ENCODE measurements at regions not wholly inside any gene's neighbourhood (a gene's known extent, or its start where the extent isn't known, plus 50 kb on each side); places are given as distances from the start of the nearest gene placed in this dataset.

DNA sequence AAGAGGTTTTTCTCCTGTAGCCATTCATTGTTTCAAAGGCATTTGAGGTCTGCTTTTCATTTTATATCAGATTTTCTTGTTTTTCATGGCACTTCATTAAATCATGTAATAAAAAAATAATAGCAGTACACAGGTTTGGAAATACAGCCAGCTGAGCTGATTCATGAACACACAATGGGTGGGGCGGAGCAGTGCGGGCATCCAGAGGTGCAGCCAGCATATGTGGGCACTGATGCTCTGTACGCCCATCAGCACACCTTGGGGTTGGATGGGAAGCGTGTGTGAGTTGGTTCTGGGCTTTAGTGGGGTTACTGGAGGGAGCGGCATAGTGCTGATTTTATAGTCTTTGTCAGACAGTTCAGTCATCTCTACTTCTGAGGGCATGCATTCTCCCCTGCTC, 54.2 kb upstream of the IRX4 start:
- TF ChIP-seq, protein P1, sequence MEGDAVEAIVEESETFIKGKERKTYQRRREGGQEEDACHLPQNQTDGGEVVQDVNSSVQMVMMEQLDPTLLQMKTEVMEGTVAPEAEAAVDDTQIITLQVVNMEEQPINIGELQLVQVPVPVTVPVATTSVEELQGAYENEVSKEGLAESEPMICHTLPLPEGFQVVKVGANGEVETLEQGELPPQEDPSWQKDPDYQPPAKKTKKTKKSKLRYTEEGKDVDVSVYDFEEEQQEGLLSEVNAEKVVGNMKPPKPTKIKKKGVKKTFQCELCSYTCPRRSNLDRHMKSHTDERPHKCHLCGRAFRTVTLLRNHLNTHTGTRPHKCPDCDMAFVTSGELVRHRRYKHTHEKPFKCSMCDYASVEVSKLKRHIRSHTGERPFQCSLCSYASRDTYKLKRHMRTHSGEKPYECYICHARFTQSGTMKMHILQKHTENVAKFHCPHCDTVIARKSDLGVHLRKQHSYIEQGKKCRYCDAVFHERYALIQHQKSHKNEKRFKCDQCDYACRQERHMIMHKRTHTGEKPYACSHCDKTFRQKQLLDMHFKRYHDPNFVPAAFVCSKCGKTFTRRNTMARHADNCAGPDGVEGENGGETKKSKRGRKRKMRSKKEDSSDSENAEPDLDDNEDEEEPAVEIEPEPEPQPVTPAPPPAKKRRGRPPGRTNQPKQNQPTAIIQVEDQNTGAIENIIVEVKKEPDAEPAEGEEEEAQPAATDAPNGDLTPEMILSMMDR (IDR thresholded peaks at IDR 0.05) = no peak
- TF ChIP-seq POLR2A (IDR thresholded peaks at IDR 0.05) = no peak

All from lower leg skin (tissue), 3 donors.